ENCODE measurements at regions not wholly inside any gene's neighbourhood (a gene's known extent, or its start where the extent isn't known, plus 50 kb on each side); places are given as distances from the start of the nearest gene placed in this dataset.

GRCh38 chr3:59316688-59317275 is 267.0 kb upstream of the CFAP20DC start:
- Histone ChIP-seq H3K36me3 (no peaks in the 10 kb centered on the region), H3K4me1 (replicated peaks) (no peaks in the 10 kb centered on the region), H3K27ac (no peak overlapping the region), H3K4me3 (no peak overlapping the region), H3K27me3 (replicated peaks; ENCODE audit: insufficient read depth) (no peaks in the 10 kb centered on the region), H3K9me3 (no peaks in the 10 kb centered on the region)
- 54% methylated on average over 3 of the region's 3 CpGs for WGBS
- intact Hi-C loops (cut with DNase I), result no loop called here
- no peak for DNase-seq (ENCODE audit: low spot score)
- TF ChIP-seq, protein P1, sequence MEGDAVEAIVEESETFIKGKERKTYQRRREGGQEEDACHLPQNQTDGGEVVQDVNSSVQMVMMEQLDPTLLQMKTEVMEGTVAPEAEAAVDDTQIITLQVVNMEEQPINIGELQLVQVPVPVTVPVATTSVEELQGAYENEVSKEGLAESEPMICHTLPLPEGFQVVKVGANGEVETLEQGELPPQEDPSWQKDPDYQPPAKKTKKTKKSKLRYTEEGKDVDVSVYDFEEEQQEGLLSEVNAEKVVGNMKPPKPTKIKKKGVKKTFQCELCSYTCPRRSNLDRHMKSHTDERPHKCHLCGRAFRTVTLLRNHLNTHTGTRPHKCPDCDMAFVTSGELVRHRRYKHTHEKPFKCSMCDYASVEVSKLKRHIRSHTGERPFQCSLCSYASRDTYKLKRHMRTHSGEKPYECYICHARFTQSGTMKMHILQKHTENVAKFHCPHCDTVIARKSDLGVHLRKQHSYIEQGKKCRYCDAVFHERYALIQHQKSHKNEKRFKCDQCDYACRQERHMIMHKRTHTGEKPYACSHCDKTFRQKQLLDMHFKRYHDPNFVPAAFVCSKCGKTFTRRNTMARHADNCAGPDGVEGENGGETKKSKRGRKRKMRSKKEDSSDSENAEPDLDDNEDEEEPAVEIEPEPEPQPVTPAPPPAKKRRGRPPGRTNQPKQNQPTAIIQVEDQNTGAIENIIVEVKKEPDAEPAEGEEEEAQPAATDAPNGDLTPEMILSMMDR (IDR thresholded peaks at IDR 0.05), result no peak
- TF ChIP-seq POLR2A (IDR thresholded peaks at IDR 0.05), result no peak
- TF ChIP-seq POLR2AphosphoS5 (IDR thresholded peaks at IDR 0.05), result no peak

DNA sequence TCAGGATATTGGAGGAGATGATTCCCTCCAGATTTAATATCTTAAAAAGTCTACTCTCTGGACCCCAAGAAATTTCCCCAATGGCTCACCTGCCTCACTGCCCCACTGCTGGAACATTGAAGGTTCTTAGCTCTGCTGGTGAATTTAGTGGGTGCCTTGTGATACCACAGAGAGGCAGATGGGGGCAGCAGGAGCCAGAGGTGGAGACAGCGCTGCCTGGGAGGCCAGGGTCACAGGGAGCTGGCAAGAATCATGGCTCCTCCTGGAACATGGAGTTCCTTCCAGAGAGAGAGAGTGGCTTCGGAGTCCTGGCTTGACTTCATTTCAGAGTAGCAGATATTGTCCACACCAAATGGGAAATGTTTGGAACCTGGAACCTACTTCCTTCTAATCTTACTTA is 263.5 kb upstream of the CFAP20DC start:
- no peaks in the 10 kb centered on the region for H3K9me3 ChIP-seq
- intact Hi-C loops (cut with DNase I), result loop anchor here (5.0 kb wide), 1 partner anchor 544 kb away; no protein-coding TSS in a partner anchor
- TF ChIP-seq POLR2A (IDR thresholded peaks at IDR 0.05) (no peak), POLR2AphosphoS5 (IDR thresholded peaks at IDR 0.05) (peak; percentile 32)
- TF ChIP-seq, protein P1 (IDR thresholded peaks at IDR 0.05), result peak in 2 of 4 experiments; percentile 17 to 28
- H3K27ac ChIP-seq, result no peak overlapping the region
- no peaks in the 10 kb centered on the region for H3K27me3 ChIP-seq (replicated peaks; ENCODE audit: insufficient read depth)
- no peaks in the 10 kb centered on the region for H3K36me3 ChIP-seq
- DNase-seq (ENCODE audit: low spot score), result peak; percentile 4
- WGBS, result 40% methylated on average over 2 of the region's 2 CpGs
- peaks cover 4% of the 10 kb centered on the region for H3K4me1 ChIP-seq (replicated peaks)
- no peak overlapping the region for H3K4me3 ChIP-seq

DNA sequence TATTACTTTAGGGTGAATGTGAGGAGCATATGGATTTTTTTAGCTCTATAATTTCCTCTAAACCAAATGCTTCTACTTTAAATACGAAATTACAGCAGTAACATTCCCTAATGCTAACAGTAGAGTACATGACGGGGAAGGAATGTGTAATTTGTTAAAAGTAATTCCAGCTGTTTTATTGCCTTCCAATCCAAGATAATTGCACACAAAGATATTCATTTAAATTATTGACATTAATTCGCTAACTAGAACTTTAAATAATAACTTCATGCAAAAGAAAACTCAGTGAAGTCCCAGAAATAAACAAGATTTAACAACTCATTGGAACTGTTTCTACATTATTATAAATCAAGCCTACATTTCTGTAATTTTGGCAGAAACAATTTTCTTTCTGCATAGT is 261.4 kb upstream of the CFAP20DC start:
- H3K9me3 ChIP-seq, result no peaks in the 10 kb centered on the region
- 46% methylated on average over 3 of the region's 3 CpGs for WGBS
- H3K36me3 ChIP-seq, result no peaks in the 10 kb centered on the region
- intact Hi-C loops (cut with DNase I), result loop anchor here (5.0 kb wide), 1 partner anchor 546 kb away; no protein-coding TSS in a partner anchor
- peaks cover 4% of the 10 kb centered on the region for H3K4me1 ChIP-seq (replicated peaks)
- no peak overlapping the region for H3K27ac ChIP-seq
- H3K4me3 ChIP-seq, result no peak overlapping the region
- TF ChIP-seq POLR2A (IDR thresholded peaks at IDR 0.05) (no peak), POLR2AphosphoS5 (IDR thresholded peaks at IDR 0.05) (no peak)
- TF ChIP-seq, protein P1 (IDR thresholded peaks at IDR 0.05), result no peak
- H3K27me3 ChIP-seq (replicated peaks; ENCODE audit: insufficient read depth), result no peaks in the 10 kb centered on the region
- DNase-seq (ENCODE audit: low spot score), result no peak

- no peak overlapping the region for H3K4me3 ChIP-seq
- no peak overlapping the region for H3K27ac ChIP-seq
- no peaks in the 10 kb centered on the region for H3K9me3 ChIP-seq
- DNase-seq (ENCODE audit: low spot score), result no peak
- no peaks in the 10 kb centered on the region for H3K27me3 ChIP-seq (replicated peaks; ENCODE audit: insufficient read depth)
- H3K36me3 ChIP-seq, result no peaks in the 10 kb centered on the region
- intact Hi-C loops (cut with DNase I), result loop anchor here (5.0 kb wide), 1 partner anchor 547 kb away; no protein-coding TSS in a partner anchor
- peaks cover 4% of the 10 kb centered on the region for H3K4me1 ChIP-seq (replicated peaks)
- TF ChIP-seq, protein P1 (IDR thresholded peaks at IDR 0.05), result no peak
- TF ChIP-seq POLR2AphosphoS5 (IDR thresholded peaks at IDR 0.05) (no peak), POLR2A (IDR thresholded peaks at IDR 0.05) (no peak)
- WGBS, result 87% methylated on average over 2 of the region's 2 CpGs
Observed at GRCh38 chr3:59310736-59311135, 260.9 kb upstream of the CFAP20DC start.

DNA sequence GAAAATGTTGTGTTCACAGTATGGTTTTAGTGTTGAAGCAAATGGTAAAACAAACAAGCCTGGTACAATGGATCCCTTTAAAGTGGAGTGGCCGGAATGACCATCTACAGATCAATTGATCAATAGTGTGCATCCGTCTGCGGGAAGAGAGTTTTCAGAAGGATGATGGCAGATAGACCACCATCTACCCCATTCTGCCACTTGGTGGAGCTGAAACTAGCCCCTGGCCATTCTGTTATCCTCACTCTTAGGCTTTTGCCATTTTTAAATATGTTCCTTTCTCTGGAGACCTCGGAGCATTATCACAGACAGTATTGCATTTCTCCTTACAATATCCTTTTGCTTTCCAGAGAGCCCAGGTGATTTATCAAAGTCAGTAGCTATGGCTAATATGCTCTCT is 258.9 kb upstream of the CFAP20DC start:
- TF ChIP-seq POLR2AphosphoS5 (IDR thresholded peaks at IDR 0.05) (no peak), POLR2A (IDR thresholded peaks at IDR 0.05) (no peak)
- TF ChIP-seq, protein P1 (IDR thresholded peaks at IDR 0.05), result no peak
- H3K27ac ChIP-seq, result no peak overlapping the region
- no peaks in the 10 kb centered on the region for H3K9me3 ChIP-seq
- no peaks in the 10 kb centered on the region for H3K36me3 ChIP-seq
- H3K27me3 ChIP-seq (replicated peaks; ENCODE audit: insufficient read depth), result no peaks in the 10 kb centered on the region
- intact Hi-C loops (cut with DNase I), result no loop called here
- 90% methylated on average over 4 of the region's 4 CpGs for WGBS
- peaks cover 4% of the 10 kb centered on the region for H3K4me1 ChIP-seq (replicated peaks)
- DNase-seq (ENCODE audit: low spot score), result no peak
- H3K4me3 ChIP-seq, result no peak overlapping the region
